HG03045 (cell line): ENCODE measurements at regions not wholly inside any gene's neighbourhood (a gene's known extent, or its start where the extent isn't known, plus 50 kb on each side); places are given as distances from the start of the nearest gene placed in this dataset.
A peak's percentile ranks its signal among the peaks of the same experiment; 100 is the strongest.
"Not testable (repeated sequence)": the region's sequence is repeated elsewhere in the genome, so short reads cannot be mapped to it uniquely, and the experiment has no call there.

Experiments
- ATAC-seq: cut with Tn5 transposase; IDR thresholded peaks from one replicate; pipeline ENCODE4 v1.9.1; 2021; ENCODE audit warnings: mild to moderate bottlenecking, moderate library complexity; ENCODE audit not compliant: unreplicated experiment

DNA sequence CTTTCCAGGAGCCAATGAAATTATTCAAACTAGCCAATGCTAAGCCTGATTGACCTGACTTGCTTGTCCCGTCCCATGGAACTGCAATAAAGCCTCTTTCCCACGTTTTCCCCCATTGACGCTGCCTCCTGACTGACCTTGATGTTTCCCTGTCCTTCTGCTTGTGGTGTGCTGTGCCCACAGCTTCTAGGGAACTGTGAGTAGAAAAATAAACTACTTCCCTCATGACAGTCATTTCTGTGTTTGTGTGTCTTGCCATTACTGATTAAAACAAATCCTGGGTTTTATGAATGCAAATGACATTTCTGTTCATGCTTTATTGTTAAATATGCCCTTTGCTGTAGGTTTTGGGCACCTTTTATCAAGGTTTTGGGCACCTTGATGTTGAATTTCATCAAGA, 91.3 kb upstream of the ABI1 start:
- ATAC-seq = no peak

DNA sequence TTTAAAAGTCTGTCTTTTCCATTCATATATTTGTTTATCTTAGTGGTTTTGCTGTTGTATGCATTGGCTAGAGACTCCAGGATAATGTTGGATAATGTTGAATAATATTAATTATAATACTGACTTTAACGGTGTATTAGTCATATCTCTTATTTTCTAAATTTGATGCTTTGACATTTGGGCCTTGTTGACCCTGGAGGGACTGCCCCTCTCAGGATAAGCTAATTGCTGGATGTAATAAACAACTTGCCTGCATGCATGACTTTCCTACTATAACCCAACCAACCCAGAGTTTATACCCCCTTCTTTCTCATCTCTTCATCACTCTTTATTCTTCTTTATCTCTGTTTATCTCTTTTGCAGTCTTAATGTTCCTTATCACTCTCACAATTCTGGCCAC, 90.9 kb upstream of the ABI1 start:
- no peak for ATAC-seq

DNA sequence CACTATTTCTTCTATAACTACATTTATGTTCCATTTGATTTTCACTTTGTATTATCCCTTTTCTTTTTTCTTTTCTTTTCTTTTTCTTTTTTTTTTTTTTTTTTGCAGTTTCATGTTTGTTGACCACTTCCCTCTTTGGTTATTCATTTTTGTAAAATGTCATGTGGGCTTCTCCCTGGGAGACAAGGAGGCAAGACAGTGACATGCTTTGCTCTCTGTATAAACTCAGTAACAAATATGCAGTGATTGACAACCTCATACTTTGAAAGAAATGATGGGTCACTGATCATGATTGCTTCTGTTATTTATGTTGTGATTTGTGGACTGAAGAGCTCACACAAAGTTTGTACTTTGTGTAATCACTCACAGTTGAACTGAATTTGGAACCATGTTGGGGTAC, 90.2 kb upstream of the ABI1 start:
- ATAC-seq = no peak

DNA sequence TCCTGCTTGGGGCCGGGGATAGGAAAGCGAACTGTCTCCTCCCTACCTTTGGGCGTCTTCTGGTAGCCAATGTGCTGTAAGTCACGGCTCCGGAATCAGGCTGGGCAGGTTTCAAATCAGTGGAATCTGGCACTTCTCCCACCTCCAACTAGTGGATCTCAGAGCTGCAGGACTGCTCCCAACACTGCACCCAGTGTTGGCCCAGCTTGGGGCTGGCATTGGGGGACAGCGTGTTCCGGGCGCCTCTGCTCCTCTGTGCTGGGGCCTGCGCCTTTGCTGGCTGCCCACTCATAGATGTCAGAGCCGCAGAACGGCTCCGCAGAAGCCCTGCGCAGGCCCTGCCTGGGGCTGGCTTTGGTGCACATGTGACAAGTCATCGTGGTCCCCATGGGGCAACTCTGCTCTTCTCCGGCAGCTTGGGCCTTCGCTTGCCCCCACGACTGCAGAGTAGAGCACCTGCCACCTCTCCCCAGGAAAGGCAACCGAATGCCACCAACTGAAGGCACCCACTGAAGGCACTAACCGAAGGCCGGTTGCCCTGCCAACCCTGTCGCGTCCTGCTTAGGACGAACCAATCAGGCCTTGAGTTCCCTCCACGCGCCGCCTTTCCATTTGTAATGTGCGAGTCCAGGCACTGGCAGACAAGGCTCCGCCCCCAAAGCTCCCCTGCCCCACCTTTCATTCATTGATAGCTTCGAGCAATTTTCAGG, 85.5 kb upstream of the ABI1 start:
- no peak for ATAC-seq

DNA sequence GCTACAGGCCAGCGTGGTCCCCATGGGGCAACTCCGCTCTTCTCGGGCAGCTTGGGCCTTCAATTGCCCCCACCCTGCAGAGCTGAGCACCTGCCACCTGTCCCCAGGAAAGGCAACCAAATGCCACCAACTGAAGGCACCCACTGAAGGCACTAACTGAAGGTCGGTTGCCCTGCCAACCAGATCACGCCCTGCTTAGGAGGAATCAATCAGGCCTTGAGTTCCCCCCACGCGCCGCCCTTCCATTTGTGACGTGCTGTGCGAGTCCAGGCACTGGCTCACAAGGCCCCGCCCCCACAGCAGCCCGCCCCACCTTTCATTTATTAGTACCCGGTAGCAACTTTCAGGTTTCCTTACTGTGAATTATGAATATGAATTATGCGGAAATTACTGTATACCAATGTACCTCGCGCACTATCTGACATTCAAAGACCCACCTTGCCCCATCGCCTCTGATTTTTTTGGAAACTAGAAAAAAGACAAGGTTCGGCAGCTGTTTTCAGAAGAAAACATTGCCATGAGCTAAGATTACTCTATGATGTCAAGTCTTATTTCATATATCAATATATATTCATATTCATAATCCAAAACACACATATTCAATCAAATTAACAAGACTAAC, 83.6 kb upstream of the ABI1 start:
- ATAC-seq = no peak

DNA sequence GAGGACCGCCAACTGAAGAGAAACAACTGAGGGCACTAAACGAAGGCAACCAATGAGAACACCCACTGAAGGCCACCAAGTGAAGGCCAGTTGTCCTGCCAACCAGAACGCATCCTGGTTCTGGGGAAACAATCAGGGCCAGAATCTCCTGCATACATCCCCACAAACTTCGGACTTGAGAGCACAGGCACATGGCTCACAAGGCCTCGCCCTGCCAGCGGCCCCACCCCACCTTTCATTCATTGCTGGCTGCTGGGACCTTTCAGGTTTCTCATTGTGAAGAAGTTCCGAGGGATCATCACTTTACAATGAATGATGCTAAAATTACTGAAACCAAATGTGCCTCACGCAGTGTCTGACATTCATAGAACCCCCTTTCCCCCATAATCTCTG, 79.2 kb upstream of the ABI1 start:
- ATAC-seq = no peak

DNA sequence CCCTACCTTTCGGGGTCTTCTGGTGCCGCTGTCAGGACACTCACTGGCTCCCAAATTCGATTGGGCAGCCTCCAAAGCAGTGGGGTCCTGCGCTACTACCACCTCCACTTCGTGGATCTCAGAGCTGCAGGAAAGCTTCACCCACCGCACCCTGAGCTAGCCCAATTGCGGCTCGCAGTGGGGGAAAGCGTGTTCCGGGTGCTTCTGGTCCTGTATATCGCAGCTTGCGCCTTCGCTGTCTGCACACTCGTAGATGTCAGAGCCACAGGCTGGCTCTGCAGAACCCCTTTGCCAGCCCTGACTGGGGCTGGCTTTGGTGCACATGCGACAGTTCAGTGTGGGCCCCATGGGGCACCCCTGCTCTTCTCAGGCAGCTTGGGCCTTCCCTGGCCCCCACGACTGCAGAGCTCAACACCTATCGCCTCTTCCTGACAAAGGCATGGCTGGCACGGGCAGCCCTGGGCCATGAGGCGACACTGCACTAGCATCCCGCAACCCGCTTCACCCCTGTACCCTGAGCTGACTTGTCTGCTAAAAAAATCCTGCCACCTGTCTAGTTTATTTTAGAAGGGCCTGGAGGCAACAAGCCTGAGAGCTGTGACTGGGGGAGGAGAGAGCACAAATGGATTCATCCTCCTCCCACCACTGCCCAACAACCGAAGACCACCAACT, 78.7 kb upstream of the ABI1 start:
- ATAC-seq = no peak

DNA sequence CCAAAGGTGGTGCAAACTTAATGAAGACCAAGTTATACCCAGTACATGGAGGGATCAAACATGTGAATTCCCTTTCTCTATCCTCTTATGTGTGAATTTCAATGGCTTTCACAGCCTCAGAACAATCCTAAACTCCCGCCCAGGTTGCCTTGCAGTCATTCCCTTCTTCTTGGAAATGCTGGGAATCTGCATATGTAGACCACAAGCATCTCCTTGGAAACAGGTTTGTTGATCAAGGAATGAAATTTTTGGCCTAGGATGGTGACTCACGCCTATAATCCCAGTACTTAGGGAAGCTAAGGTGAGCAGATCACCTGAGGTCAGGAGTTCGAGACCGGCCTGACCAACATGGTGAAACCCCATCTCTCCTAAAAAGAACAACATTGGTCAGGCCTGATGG, 77.8 kb upstream of the ABI1 start:
- ATAC-seq = no peak

DNA sequence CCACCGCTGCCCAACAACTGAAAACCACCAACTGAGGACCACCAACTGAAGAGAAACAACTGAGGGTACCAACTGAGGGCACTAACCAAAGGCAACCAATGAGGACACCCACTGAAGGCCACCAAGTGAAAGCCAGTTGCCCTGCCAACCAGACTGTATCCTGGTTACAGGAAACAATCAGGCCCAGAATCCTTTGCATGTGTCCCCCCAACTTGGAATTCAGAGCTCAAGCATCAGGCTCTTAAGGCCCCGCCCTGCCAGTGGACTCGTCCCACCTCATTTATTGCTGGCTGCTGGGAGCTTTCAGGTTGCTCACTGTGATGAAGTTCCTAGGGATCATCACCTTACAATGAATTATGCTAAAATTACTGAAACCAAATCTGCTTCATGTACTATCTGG, 76.6 kb upstream of the ABI1 start:
- no peak for ATAC-seq

DNA sequence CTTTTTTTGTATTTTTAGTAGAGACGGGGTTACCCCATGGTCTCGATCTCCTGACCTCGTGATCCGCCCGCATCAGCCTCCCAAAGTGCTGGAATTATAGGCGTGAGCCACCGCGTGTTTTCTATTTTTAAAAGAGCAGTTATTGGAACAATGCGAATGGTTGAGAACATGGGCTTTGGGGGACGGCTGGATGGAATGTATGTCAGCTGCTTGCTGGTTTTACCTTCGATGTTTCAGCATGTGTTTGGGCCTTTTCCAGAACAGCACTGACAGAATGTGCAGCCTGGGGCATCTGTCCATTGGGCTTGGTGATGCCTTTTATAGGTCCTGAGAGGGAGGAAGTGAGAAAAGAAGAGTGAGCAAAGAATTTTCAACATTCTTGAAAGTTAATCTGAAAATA, 73.4 kb upstream of the ABI1 start:
- not testable (repeated sequence) for ATAC-seq

DNA sequence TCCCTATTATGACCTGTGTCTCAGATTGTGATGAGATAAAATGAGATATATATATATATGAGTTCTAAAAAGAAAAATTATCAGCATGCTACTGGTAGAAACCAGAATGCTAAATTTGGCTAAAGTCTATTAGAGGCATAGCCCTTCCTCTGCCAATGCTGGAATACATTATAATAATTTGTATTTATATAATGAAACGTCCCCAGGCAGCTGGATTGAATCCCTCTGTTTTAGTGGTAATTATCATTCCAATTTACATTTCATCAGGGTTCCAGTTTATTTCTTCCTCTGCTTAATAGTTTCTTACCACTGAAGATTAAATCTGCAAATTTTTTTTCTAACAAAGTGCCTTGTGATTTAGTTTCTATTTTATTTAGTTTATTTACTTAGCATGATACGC, 71.8 kb upstream of the ABI1 start:
- ATAC-seq = no peak

DNA sequence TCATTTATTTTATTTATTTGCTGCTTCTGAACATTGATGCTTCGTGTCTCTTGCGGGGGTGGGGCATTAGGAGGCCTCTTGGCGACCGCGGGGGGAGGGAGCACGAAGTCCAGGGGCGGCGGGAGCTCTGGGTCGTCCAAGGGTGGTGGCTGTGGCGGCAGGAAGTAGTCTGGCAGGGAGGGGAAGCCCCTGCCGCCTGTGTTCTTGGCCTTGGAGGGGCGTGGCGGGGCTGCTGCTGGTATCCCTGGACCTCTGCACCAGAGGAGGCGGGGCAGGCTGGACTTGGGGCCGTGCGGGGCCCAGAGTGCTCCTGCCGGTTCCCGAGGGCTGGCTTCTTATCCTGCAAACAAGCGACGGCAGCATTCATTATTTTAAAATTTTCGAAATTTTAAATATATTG, 70.5 kb upstream of the ABI1 start:
- ATAC-seq = peak; percentile 91

DNA sequence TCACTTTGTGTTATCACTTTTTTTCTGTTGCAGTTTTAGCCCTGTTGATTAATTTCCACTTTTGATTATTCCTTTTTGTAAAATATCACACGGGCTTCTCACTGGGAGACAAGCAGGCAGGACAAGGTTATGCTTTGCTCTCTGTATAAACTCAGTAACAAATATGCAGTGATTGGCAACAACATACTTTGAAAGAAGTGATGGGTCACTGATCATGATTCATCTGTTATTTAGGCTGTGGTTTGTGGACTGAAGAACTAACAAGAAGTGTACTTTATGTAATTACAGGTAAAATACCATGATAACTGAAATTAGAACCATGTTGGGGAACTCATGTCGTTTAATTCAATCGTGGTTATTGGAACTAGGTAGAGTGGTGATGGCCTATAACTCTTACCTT, 62.1 kb upstream of the ABI1 start:
- ATAC-seq = not testable (repeated sequence)

DNA sequence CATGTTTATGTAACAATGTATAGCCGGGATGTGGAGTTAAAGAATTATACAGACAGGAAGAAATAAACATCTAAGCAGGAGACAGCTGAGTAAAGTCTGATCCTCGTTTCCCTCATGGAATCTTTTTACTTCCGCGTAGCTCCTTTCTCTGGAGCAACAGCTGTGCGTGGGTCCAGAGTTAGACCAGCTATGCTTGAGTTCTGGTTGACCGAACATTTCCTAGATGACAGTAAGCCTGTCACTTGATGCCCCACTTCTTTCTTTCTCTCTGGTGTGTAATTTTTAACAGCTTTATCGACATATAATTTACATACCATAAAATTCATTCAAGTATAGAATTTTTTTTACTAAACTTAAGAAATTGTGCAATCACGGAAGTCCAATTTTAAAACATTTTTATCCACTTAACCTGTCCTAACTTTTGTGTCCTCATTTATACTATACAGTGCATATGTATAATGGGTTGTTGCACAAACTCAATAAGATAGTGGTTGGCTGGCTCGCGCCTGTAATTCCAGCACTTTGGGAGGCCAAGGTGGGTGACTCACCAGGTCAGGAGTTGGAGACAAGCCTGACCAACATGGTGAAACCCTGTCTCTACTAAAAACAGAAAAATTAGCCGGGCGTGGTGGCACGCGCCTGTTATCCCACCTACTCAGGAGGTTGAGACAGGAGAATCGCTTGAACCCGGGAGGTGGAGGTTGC, 58.5 kb upstream of the ABI1 start:
- not testable (repeated sequence) for ATAC-seq

DNA sequence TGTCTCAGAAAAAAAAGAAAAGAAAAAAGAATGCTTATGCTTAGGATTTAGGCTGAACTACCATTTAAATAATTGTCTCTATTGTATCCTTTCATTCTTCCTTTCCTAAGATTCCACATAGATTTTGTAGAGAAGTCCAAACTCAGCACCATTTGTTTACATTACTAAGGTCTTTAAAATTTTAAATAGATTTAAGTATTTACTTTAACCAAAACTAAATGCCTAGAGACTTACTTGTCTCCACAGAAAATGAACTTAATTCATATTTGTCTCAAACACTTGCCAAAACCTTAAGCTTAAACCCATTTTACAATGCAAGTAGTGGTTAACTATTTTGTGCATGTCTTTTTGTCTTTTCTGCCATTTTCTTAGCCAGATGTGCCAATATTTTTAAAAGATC, 54.1 kb upstream of the ABI1 start:
- no peak for ATAC-seq

DNA sequence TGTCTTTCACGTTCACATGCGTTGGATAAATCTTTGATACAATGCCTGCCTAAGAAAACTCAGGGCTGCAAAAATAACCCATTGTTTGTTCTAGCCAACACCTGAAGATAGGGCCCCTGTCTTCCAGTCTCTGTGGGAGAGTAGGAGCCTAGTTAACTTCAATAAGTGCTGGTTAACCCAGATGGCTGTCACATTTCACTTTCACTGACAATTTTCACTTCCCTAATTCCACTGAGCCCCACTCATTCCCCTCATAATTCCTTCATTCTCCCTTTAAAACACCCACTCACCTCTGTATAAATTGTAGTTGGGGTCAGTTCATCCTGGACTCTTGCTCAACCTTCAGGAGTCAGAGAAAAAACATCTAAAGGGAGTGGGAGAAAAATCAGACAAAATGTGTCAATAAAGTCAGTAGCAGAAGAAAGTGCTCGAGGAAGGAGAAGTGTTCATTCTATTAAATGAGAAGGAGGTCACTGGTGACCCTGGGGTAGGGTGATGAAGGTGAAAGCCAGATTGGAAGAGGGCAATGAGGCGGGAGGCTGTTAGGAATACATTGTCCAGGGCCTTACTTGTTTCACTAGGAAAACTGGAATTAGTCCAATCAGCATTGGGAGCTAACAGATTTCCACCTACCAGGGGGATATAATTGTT, 51.2 kb upstream of the ABI1 start:
- ATAC-seq = no peak
